Neural cell (in vitro differentiated cells): ENCODE measurements at regions not wholly inside any gene's neighbourhood (a gene's known extent, or its start where the extent isn't known, plus 50 kb on each side); places are given as distances from the start of the nearest gene placed in this dataset.

Experiments
- H2AFZ ChIP-seq: fragments of 200-600, 300-800 bp; sonication (generic), shearing (Covaris generic); 2 replicates; pipeline ENCODE4 v1.6.0; 2014; ENCODE audit warnings: low read depth, mild to moderate bottlenecking, antibody characterized with exemption, low read length, moderate library complexity
- H3F3A ChIP-seq: fragments of 200-600 bp; shearing (Covaris generic); 2 replicates; pipeline ENCODE4 v1.6.1; 2016; ENCODE audit warnings: mild to moderate bottlenecking, moderate library complexity, mixed read lengths, antibody characterized with exemption, low read length; ENCODE audit not compliant: insufficient read depth, poor library complexity, severe bottlenecking
- H3K27ac ChIP-seq: fragments of 200-600, 300-800 bp; sonication (generic), shearing (Covaris generic); 2 replicates; pipeline ENCODE4 v1.5.1; 2014; ENCODE audit warnings: mild to moderate bottlenecking, low read length, moderate library complexity
- H3K27me3 ChIP-seq: fragments of 300-800, 200-600 bp; sonication (generic), shearing (Covaris generic); 2 replicates; pipeline ENCODE4 v1.6.0; 2014; ENCODE audit warnings: mild to moderate bottlenecking, low read depth, low read length, moderate library complexity; ENCODE audit not compliant: insufficient read depth
- H3K36me3 ChIP-seq: fragments of 300-800, 200-600 bp; sonication (generic), shearing (Covaris generic); 2 replicates; pipeline ENCODE4 v1.5.1; 2014; ENCODE audit warnings: mild to moderate bottlenecking, antibody characterized with exemption, low read length, moderate library complexity; ENCODE audit not compliant: insufficient read depth
- H3K4me2 ChIP-seq: fragments of 300-800, 200-600 bp; sonication (generic), shearing (Covaris generic); 2 replicates; pipeline ENCODE4 v1.6.0; 2014; ENCODE audit warnings: mild to moderate bottlenecking, low read length
- H3K4me3 ChIP-seq: fragments of 300-800, 200-600 bp; sonication (generic), shearing (Covaris generic); 2 replicates; pipeline ENCODE4 v1.5.1; 2014; ENCODE audit warnings: mild to moderate bottlenecking, low read length, moderate library complexity
- H3K79me2 ChIP-seq: fragments of 200-600 bp; shearing (Covaris generic); replicated peaks from 2 replicates; pipeline ENCODE4 v1.6.0; 2014; ENCODE audit warnings: mild to moderate bottlenecking, low read length, moderate library complexity; ENCODE audit not compliant: insufficient read depth
- H3K9ac ChIP-seq: fragments of 300-800, 200-600 bp; sonication (generic), shearing (Covaris generic); 2 replicates; pipeline ENCODE4 v1.6.1; 2016; ENCODE audit warnings: mild to moderate bottlenecking, low read length, mixed read lengths
- H3K9me2 ChIP-seq: fragments of 200-600 bp; shearing (Covaris generic); 2 replicates; pipeline ENCODE4 v1.6.1; 2016; ENCODE audit warnings: mild to moderate bottlenecking, low read length, mixed read lengths; ENCODE audit not compliant: insufficient read depth
- H3K9me3 ChIP-seq: fragments of 200-600, 300-800 bp; sonication (generic), shearing (Covaris generic); 2 replicates; pipeline ENCODE4 v1.6.1; 2016; ENCODE audit warnings: mild to moderate bottlenecking, mixed run types, low read length, moderate library complexity, mixed read lengths
- H4K20me1 ChIP-seq: fragments of 200-600 bp; shearing (Covaris generic); 2 replicates; pipeline ENCODE4 v1.6.1; 2016; ENCODE audit warnings: mild to moderate bottlenecking, mixed run types; ENCODE audit not compliant: insufficient read depth
- EP300 ChIP-seq: fragments of 450-650 bp; conservative IDR thresholded peaks from 2 replicates; pipeline ENCODE4 v1.6.1; 2014; ENCODE audit warnings: antibody characterized with exemption, mild to moderate bottlenecking, moderate library complexity; ENCODE audit not compliant: poor library complexity, severe bottlenecking
- EZH2 ChIP-seq: fragments of 200-600, 300-800 bp; shearing (Covaris generic), sonication (generic); IDR thresholded peaks from 2 replicates; pipeline ENCODE4 v1.6.1; 2014; ENCODE audit warnings: antibody characterized with exemption, low read length, borderline replicate concordance, mild to moderate bottlenecking; ENCODE audit not compliant: insufficient read depth, poor library complexity, severe bottlenecking
- MXI1 ChIP-seq: fragments of 450-650 bp; conservative IDR thresholded peaks from 2 replicates; pipeline ENCODE4 v1.6.1; 2014; ENCODE audit warnings: antibody characterized with exemption, mild to moderate bottlenecking; ENCODE audit not compliant: poor library complexity, severe bottlenecking
- POLR2AphosphoS5 ChIP-seq: IDR thresholded peaks from 2 replicates; pipeline ENCODE4 v1.6.1; 2012
- RAD21 ChIP-seq: fragments of 450-650 bp; conservative IDR thresholded peaks from 2 replicates; pipeline ENCODE4 v1.6.1; 2014; ENCODE audit warnings: antibody characterized with exemption, mild to moderate bottlenecking, moderate library complexity
- REST ChIP-seq: IDR thresholded peaks from 2 replicates; pipeline ENCODE4 v1.6.1; 2012; ENCODE audit warnings: borderline replicate concordance
- SMC3 ChIP-seq: fragments of 450-650 bp; conservative IDR thresholded peaks from 2 replicates; pipeline ENCODE4 v1.6.1; 2014; ENCODE audit warnings: antibody characterized with exemption, mild to moderate bottlenecking, moderate library complexity; ENCODE audit not compliant: poor library complexity
- TAF1 ChIP-seq: IDR thresholded peaks from 2 replicates; pipeline ENCODE4 v1.6.1; 2012; ENCODE audit warnings: low read depth
- TF ChIP-seq, protein P1 (sequence below): fragments of 450-650 bp; IDR thresholded peaks from 2 replicates; pipeline ENCODE4 v1.5.1; 2014; ENCODE audit warnings: antibody characterized with exemption, mild to moderate bottlenecking, moderate library complexity; ENCODE audit not compliant: poor library complexity, severe bottlenecking

DNA sequence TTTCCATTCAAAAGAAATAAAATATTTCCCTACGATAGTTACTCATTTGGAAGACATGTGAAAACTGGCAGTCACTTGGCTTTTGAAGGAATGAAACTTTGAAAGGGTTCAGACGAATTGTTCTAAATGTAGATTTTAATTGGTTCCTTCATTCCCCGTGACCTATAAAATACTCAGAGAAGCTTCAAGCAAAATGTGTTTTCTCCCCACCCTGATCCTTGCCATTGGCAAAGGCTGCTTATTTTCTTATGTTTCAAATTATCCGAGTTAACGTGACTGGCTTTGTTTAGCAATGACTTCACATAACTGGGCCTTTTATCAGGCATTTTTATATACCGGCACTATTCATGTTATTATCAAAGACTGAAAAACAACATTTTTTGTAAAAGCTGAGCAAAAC is 204.1 kb upstream of the NEIL3 start:
- H3K9me2 ChIP-seq: no peaks in the 10 kb centered on the region
- H3K27me3 ChIP-seq: no peaks in the 10 kb centered on the region
- no peak overlapping the region for H3K4me3 ChIP-seq
- no peak for TF ChIP-seq POLR2AphosphoS5
- TF ChIP-seq EZH2: no peak
- no peak for TF ChIP-seq EP300
- no peak for TF ChIP-seq SMC3
- TF ChIP-seq MXI1: no peak
- TF ChIP-seq TAF1: no peak
- TF ChIP-seq, protein P1, sequence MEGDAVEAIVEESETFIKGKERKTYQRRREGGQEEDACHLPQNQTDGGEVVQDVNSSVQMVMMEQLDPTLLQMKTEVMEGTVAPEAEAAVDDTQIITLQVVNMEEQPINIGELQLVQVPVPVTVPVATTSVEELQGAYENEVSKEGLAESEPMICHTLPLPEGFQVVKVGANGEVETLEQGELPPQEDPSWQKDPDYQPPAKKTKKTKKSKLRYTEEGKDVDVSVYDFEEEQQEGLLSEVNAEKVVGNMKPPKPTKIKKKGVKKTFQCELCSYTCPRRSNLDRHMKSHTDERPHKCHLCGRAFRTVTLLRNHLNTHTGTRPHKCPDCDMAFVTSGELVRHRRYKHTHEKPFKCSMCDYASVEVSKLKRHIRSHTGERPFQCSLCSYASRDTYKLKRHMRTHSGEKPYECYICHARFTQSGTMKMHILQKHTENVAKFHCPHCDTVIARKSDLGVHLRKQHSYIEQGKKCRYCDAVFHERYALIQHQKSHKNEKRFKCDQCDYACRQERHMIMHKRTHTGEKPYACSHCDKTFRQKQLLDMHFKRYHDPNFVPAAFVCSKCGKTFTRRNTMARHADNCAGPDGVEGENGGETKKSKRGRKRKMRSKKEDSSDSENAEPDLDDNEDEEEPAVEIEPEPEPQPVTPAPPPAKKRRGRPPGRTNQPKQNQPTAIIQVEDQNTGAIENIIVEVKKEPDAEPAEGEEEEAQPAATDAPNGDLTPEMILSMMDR: no peak
- TF ChIP-seq RAD21: no peak
- TF ChIP-seq REST: no peak
- no peaks in the 10 kb centered on the region for H3K9me3 ChIP-seq
- no peaks in the 10 kb centered on the region for H3K36me3 ChIP-seq
- H3F3A ChIP-seq: no peaks in the 10 kb centered on the region
- no peaks in the 10 kb centered on the region for H4K20me1 ChIP-seq
- H3K27ac ChIP-seq: no peak overlapping the region
- no peak overlapping the region for H3K9ac ChIP-seq
- H2AFZ ChIP-seq: no peak overlapping the region
- no peak overlapping the region for H3K4me2 ChIP-seq
- no peaks in the 10 kb centered on the region for H3K79me2 ChIP-seq

DNA sequence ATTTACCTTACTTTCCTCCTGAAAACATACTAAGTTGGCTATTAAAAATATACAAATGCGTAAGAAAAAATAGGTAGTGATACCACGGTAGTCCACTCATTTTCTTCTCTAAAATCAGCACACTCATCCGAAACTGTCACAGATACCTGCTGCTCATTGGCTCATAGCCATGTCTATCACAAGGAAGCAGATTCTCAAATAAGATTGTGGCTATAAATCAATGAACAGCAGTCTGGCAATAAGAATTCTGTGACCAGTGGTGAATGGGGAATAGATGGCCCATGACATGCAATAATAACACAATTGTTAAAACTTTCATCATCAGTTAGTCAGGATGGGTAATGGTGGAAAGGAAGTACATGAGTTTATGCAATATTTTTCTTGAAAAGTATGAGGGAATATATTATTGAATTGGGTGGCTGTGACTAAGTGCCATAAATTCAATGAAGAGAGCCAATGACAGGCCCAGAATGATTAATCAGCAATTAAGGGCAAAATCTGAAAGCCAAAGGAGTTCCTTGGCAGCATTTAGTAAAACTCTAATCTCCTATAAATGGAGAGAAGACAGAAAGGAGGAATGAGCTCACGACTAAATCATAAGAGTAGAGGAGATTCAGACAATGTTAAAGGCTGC is 202.3 kb upstream of the NEIL3 start:
- H3K36me3 ChIP-seq: no peaks in the 10 kb centered on the region
- H3K9me2 ChIP-seq: no peaks in the 10 kb centered on the region
- no peak overlapping the region for H3K9ac ChIP-seq
- no peak overlapping the region for H2AFZ ChIP-seq
- no peak for TF ChIP-seq RAD21
- TF ChIP-seq MXI1: no peak
- TF ChIP-seq EP300: no peak
- H3K27me3 ChIP-seq: no peaks in the 10 kb centered on the region
- no peaks in the 10 kb centered on the region for H3F3A ChIP-seq
- no peaks in the 10 kb centered on the region for H4K20me1 ChIP-seq
- H3K4me2 ChIP-seq: no peak overlapping the region
- H3K27ac ChIP-seq: no peak overlapping the region
- H3K9me3 ChIP-seq: no peaks in the 10 kb centered on the region
- H3K79me2 ChIP-seq: no peaks in the 10 kb centered on the region
- no peak overlapping the region for H3K4me3 ChIP-seq
